K562 (cell line): ENCODE measurements at regions not wholly inside any gene's neighbourhood (a gene's known extent, or its start where the extent isn't known, plus 50 kb on each side); places are given as distances from the start of the nearest gene placed in this dataset.

Source experiments
- CTCF ChIP-seq, 3 experiments: IDR thresholded peaks in 2 of 3; conservative IDR thresholded peaks in 1 of 3; 2 replicates each; pipeline ENCODE4 v1.5.1; 2011 to 2012; ENCODE audit warnings: low read length in 3 of 3, mild to moderate bottlenecking in 3 of 3, control low read depth in 2 of 3, improper control_type of control experiment in 1 of 3, inconsistent platforms in 1 of 3, low read depth in 1 of 3, mixed read lengths in 1 of 3, moderate library complexity in 1 of 3; ENCODE audit not compliant: insufficient read depth in 2 of 3
- NUFIP1 ChIP-seq: fragments of 450-650 bp; IDR thresholded peaks from 2 replicates; pipeline ENCODE4 v1.6.1; 2018; ENCODE audit not compliant: partially characterized antibody
- RCOR1 ChIP-seq, 2 experiments: IDR thresholded peaks; 2 replicates each; pipeline ENCODE4 v1.6.1; 2012; ENCODE audit warnings: low read depth in 2 of 2, low read length in 2 of 2, borderline replicate concordance in 1 of 2, improper control_type of control experiment in 1 of 2
- TSHZ1 ChIP-seq: fragments of 250-450 bp; sonication (Bioruptor Pico); IDR thresholded peaks from 2 replicates; pipeline ENCODE4 v1.4.0; 2020; ENCODE audit warnings: mild to moderate bottlenecking, moderate library complexity
- ZKSCAN8 ChIP-seq: fragments of 200-800 bp; sonication (Bioruptor generic); IDR thresholded peaks from 2 replicates; pipeline ENCODE4 v1.6.1; 2016; ENCODE audit warnings: missing genetic modification characterization, missing compliant biosample characterization

- TF ChIP-seq CTCF (IDR thresholded peaks at IDR 0.05 in 2 of 3, conservative IDR thresholded peaks at IDR 0.05 in 1 of 3; ENCODE audit: insufficient read depth in 2 of 3, low read depth in 1 of 3, low read length in 3 of 3), result no peak
- TF ChIP-seq TSHZ1 (CRISPR knock-in tag), result no peak
- TF ChIP-seq NUFIP1, result no peak
- TF ChIP-seq RCOR1 (IDR thresholded peaks at IDR 0.05; ENCODE audit: borderline replicate concordance in 1 of 2, low read depth in 2 of 2, low read length in 2 of 2), result no peak
- no peak for TF ChIP-seq ZKSCAN8 (CRISPR knock-in tag)
Observed at GRCh38 chr4:31467781-31468180, 747.6 kb downstream of the PCDH7 start.
